GM12872 (cell line): ENCODE measurements at regions not wholly inside any gene's neighbourhood (a gene's known extent, or its start where the extent isn't known, plus 50 kb on each side); places are given as distances from the start of the nearest gene placed in this dataset.

Experiments
- CTCF ChIP-seq: IDR thresholded peaks from 3 replicates; pipeline ENCODE4 v1.5.1; 2011; ENCODE audit warnings: low read depth, mild to moderate bottlenecking, low read length, moderate library complexity; ENCODE audit not compliant: insufficient read depth

GRCh38 chr11:116070520-116070919 lies 566.3 kb upstream of the CADM1 start:
- no peak for TF ChIP-seq CTCF

DNA sequence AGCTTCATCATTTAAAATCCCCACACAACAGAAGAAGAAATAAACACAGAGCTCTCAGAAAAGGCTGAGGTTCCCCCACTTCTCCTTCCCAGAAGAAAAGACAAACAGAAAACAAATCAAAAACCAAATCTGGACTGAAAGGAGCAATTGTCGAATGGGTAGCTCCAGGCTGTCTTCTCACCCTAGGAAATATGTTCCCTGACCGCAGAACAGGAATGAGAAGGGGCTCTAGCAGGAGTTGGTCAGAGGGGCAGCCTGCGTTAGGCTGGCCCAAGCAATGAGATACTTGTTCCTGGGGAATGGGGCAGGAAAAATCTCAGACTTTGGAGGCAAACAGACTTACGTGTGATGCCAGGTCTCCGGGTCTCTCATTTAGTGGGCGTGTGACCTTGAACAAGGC lies 562.6 kb upstream of the CADM1 start:
- no peak for TF ChIP-seq CTCF

GRCh38 chr11:116065986-116066385 lies 561.8 kb upstream of the CADM1 start:
- TF ChIP-seq CTCF: no peak

GRCh38 chr11:116065191-116065895 lies 561.1 kb upstream of the CADM1 start:
- no peak for TF ChIP-seq CTCF

- no peak for TF ChIP-seq CTCF
Observed at GRCh38 chr11:116062490-116063171, 558.4 kb upstream of the CADM1 start.

GRCh38 chr11:116062129-116062489 lies 557.9 kb upstream of the CADM1 start:
- TF ChIP-seq CTCF: no peak

GRCh38 chr11:116061322-116061721 lies 557.1 kb upstream of the CADM1 start:
- TF ChIP-seq CTCF: no peak
